ENCODE measurements at regions not wholly inside any gene's neighbourhood (a gene's known extent, or its start where the extent isn't known, plus 50 kb on each side); places are given as distances from the start of the nearest gene placed in this dataset.

- no peak for TF ChIP-seq HEYL (CRISPR knock-in tag; IDR thresholded peaks at IDR 0.05)
- no peak for TF ChIP-seq USF2 (IDR thresholded peaks at IDR 0.05)
- TF ChIP-seq E2F6 (IDR thresholded peaks at IDR 0.05; ENCODE audit: borderline replicate concordance, low read depth), result no peak
- no peak for TF ChIP-seq TP53 (CRISPR knock-in tag; IDR thresholded peaks at IDR 0.05)
- no peak for TF ChIP-seq HDAC2 (IDR thresholded peaks at IDR 0.05)
- no peak for TF ChIP-seq EP300 (IDR thresholded peaks at IDR 0.05)
- no peak for TF ChIP-seq RNF2 (IDR thresholded peaks at IDR 0.05; ENCODE audit: borderline replicate concordance, low read depth)
- no peak for TF ChIP-seq ZFP36 (IDR thresholded peaks at IDR 0.05; ENCODE audit: borderline replicate concordance, partially characterized antibody)
- TF ChIP-seq RARB (CRISPR knock-in tag; IDR thresholded peaks at IDR 0.05), result no peak
- peak; percentile 67 to 72 for TF ChIP-seq RAD21 (conservative IDR thresholded peaks at IDR 0.05 in 1 of 2, IDR thresholded peaks at IDR 0.05 in 1 of 2)
Measured at GRCh38 chr5:152142840-152143469, 218.3 kb upstream of the GLRA1 start (continued).

GRCh38 chr5:152140347-152140746 is 215.7 kb upstream of the GLRA1 start:
- no peak for FAIRE-seq
- Histone ChIP-seq H3K4me1 (no peaks in the 10 kb centered on the region), H3K9me3 (no peaks in the 10 kb centered on the region), H3K4me2 (no peak overlapping the region), H3K4me3 (no peak overlapping the region), H3K27ac (no peak overlapping the region)
- CTCF ChIA-PET, result interaction anchor here (1.5 to 6.7 kb wide), 2 partner anchors 10 to 315 kb away, joined by 3 to 79 read pairs; no protein-coding TSS in a partner anchor
- POLR2A ChIA-PET, result no interaction called here
- TF ChIP-seq RARB (CRISPR knock-in tag; IDR thresholded peaks at IDR 0.05) (no peak), CEBPB (IDR thresholded peaks at IDR 0.05) (no peak), NFE2L2 (conservative IDR thresholded peaks at IDR 0.05; ENCODE audit: low read length) (no peak), HMGXB4 (CRISPR knock-in tag; IDR thresholded peaks at IDR 0.05; ENCODE audit: borderline replicate concordance) (no peak), CBX8 (IDR thresholded peaks at IDR 0.05) (no peak), MAX (IDR thresholded peaks at IDR 0.05) (no peak), MAZ (IDR thresholded peaks at IDR 0.05; ENCODE audit: borderline replicate concordance, low read depth, low read length) (no peak), ESRRA (IDR thresholded peaks at IDR 0.05; ENCODE audit: borderline replicate concordance, low read length) (no peak), POLR2A (IDR thresholded peaks at IDR 0.05; ENCODE audit: low read length) (no peak), EHF (CRISPR knock-in tag; IDR thresholded peaks at IDR 0.05) (no peak), CTCF (IDR thresholded peaks at IDR 0.05) (no peak)
- WGBS (ENCODE audit: missing lambda C conversion rate), result 3% methylated on average over 1 of the region's 1 CpG
- no peak for ATAC-seq
- no peak for DNase-seq (ENCODE audit: low read depth in 1 of 2, low spot score in 1 of 2)

GRCh38 chr5:152137063-152137462 is 212.4 kb upstream of the GLRA1 start:
- Histone ChIP-seq H3K4me2 (no peak overlapping the region), H3K4me1 (no peaks in the 10 kb centered on the region), H3K27ac (no peak overlapping the region), H3K9me3 (no peaks in the 10 kb centered on the region), H3K4me3 (no peak overlapping the region)
- FAIRE-seq (no peak), ATAC-seq (no peak), DNase-seq (ENCODE audit: low read depth in 1 of 2, low spot score in 1 of 2) (no peak)
- ChIA-PET CTCF (interaction anchor here (1.2 kb wide), 1 partner anchor 309 kb away, joined by 3 read pairs; no protein-coding TSS in a partner anchor), POLR2A (no interaction called here)
- 3% methylated on average over 4 of the region's 4 CpGs for WGBS (ENCODE audit: missing lambda C conversion rate)
- TF ChIP-seq KDM1A (IDR thresholded peaks at IDR 0.05; ENCODE audit: low read depth) (no peak), FOSB (CRISPR knock-in tag; IDR thresholded peaks at IDR 0.05) (no peak), HOXB5 (CRISPR knock-in tag; IDR thresholded peaks at IDR 0.05) (no peak), RARB (CRISPR knock-in tag; IDR thresholded peaks at IDR 0.05) (no peak), MAZ (IDR thresholded peaks at IDR 0.05; ENCODE audit: borderline replicate concordance, low read depth, low read length) (no peak), ZNF302 (CRISPR knock-in tag; IDR thresholded peaks at IDR 0.05) (no peak), RAD21 (conservative IDR thresholded peaks at IDR 0.05 in 1 of 2, IDR thresholded peaks at IDR 0.05 in 1 of 2) (no peak), ZC3H11A (IDR thresholded peaks at IDR 0.05) (no peak), JUNB (IDR thresholded peaks at IDR 0.05) (no peak), TP53 (CRISPR knock-in tag; IDR thresholded peaks at IDR 0.05) (no peak), KDM5A (IDR thresholded peaks at IDR 0.05) (no peak), HDAC2 (IDR thresholded peaks at IDR 0.05) (no peak), MYC (IDR thresholded peaks at IDR 0.05; ENCODE audit: borderline replicate concordance, low read length) (no peak), CBX8 (IDR thresholded peaks at IDR 0.05) (no peak), POLR2AphosphoS2 (conservative IDR thresholded peaks at IDR 0.05; ENCODE audit: low read length) (no peak), TFCP2L1 (CRISPR knock-in tag; IDR thresholded peaks at IDR 0.05) (no peak), FOXS1 (CRISPR knock-in tag; IDR thresholded peaks at IDR 0.05) (no peak)
